Lower leg skin (tissue), 4 donors: ENCODE measurements at regions not wholly inside any gene's neighbourhood (a gene's known extent, or its start where the extent isn't known, plus 50 kb on each side); places are given as distances from the start of the nearest gene placed in this dataset.

Source experiments
- DNase-seq, 2 donors: peaks; one replicate each; pipeline ENCODE4 v3.0.0-alpha.2; 2019; ENCODE audit warnings: low spot score in 2 of 2
- H3K4me3 ChIP-seq: fragments of 200-600 bp; sonication (generic); 2 replicates; pipeline ENCODE4 v1.5.1; 2017; ENCODE audit warnings: mild to moderate bottlenecking, low read depth; ENCODE audit not compliant: poor library complexity, severe bottlenecking
- CTCF ChIP-seq, 3 donors: fragments of 450-650 bp; IDR thresholded peaks; one replicate each; pipeline ENCODE4 v1.5.1; 2016; ENCODE audit warnings: antibody characterized with exemption in 3 of 3, mild to moderate bottlenecking in 3 of 3, moderate library complexity in 2 of 3
- POLR2A ChIP-seq, 2 donors: fragments of 450-650 bp; IDR thresholded peaks; one replicate each; pipeline ENCODE4 v1.6.1; 2016 to 2017; ENCODE audit warnings: antibody characterized with exemption in 2 of 2, mild to moderate bottlenecking in 1 of 2, moderate library complexity in 1 of 2
- WGBS, 2 donors: methylation state at CpG; one replicate each; pipeline ENCODE4 v1.1.5; 2018; 5-methylcytosine and 5-hydroxymethylcytosine counted together
- intact Hi-C: fragments of 100-400 bp; cut with DNase I; formaldehyde crosslinking; loops from one replicate; pipeline ENCODE4 v1.15.0; 2023; ENCODE audit warnings: low total_unique reads

- intact Hi-C loops, result no loop called here
- no peak overlapping the region for H3K4me3 ChIP-seq
- WGBS, 2 donors, result 85 to 88% methylated on average over 3 of the region's 3 CpGs
- TF ChIP-seq CTCF (IDR thresholded peaks at IDR 0.05) (no peak), POLR2A (IDR thresholded peaks at IDR 0.05) (no peak)
- no peak for DNase-seq
Measured at GRCh38 chr18:40058811-40059570, 1896.0 kb upstream of the PIK3C3 start.

GRCh38 chr18:40056079-40056692 is 1898.8 kb upstream of the PIK3C3 start:
- no peak overlapping the region for H3K4me3 ChIP-seq
- no peak for DNase-seq
- 63 to 64% methylated on average over 2 of the region's 2 CpGs for WGBS, 2 donors
- no peak for TF ChIP-seq POLR2A (IDR thresholded peaks at IDR 0.05)
- intact Hi-C loops, result no loop called here

DNA sequence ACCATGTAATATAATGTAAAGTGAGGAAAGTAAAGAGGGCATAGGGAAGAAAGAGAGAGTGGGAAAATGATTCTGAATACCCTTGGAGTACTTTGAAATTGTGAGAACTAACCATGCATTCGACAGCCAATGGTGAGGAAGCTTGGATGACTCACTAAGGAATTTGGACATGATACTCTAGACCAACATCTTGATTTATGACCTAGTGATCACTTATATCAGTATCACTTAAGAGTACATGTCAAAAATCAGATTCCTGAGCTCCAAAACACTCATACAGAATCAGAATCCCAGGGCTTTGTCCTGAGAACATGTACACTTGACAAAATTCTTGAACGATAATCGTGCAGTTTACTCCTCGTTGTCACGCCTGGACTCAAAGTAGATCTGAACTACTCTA is 1899.8 kb upstream of the PIK3C3 start:
- H3K4me3 ChIP-seq, result no peak overlapping the region
- intact Hi-C loops, result no loop called here
- TF ChIP-seq POLR2A (IDR thresholded peaks at IDR 0.05) (no peak), CTCF (IDR thresholded peaks at IDR 0.05) (no peak)
- DNase-seq, result no peak
- WGBS, 2 donors, result 68% methylated on average over 5 of the region's 5 CpGs

GRCh38 chr18:40049716-40050115 is 1905.3 kb upstream of the PIK3C3 start:
- no peak for TF ChIP-seq CTCF (IDR thresholded peaks at IDR 0.05)
- no peak for TF ChIP-seq POLR2A (IDR thresholded peaks at IDR 0.05)
- DNase-seq, result no peak
- 77 to 83% methylated on average over 5 of the region's 5 CpGs for WGBS, 2 donors
- intact Hi-C loops, result no loop called here
- H3K4me3 ChIP-seq, result no peak overlapping the region

- DNase-seq, result no peak
- WGBS, 2 donors, result 88 to 90% methylated on average over 17 of the region's 17 CpGs
- TF ChIP-seq POLR2A (IDR thresholded peaks at IDR 0.05) (no peak), CTCF (IDR thresholded peaks at IDR 0.05) (no peak)
- intact Hi-C loops, result no loop called here
- H3K4me3 ChIP-seq, result no peak overlapping the region
Measured at GRCh38 chr18:40048886-40049650, 1906.0 kb upstream of the PIK3C3 start.

- TF ChIP-seq POLR2A (IDR thresholded peaks at IDR 0.05) (no peak), CTCF (IDR thresholded peaks at IDR 0.05) (no peak)
- intact Hi-C loops, result no loop called here
- WGBS, 2 donors, result 72 to 81% methylated on average over 2 of the region's 2 CpGs
- no peak for DNase-seq
- no peak overlapping the region for H3K4me3 ChIP-seq
Measured at GRCh38 chr18:40048253-40048652, 1906.8 kb upstream of the PIK3C3 start.
